Muscle of leg (tissue), 3 donors: ENCODE measurements at regions not wholly inside any gene's neighbourhood (a gene's known extent, or its start where the extent isn't known, plus 50 kb on each side); places are given as distances from the start of the nearest gene placed in this dataset.
"Not testable (repeated sequence)": the region's sequence is repeated elsewhere in the genome, so short reads cannot be mapped to it uniquely, and the experiment has no call there.

Source experiments
- DNase-seq: peaks from one replicate; pipeline ENCODE4 v3.0.0; 2013
- H3K27ac ChIP-seq: one replicate; pipeline ENCODE4 v1.5.1; 2013; ENCODE audit warnings: mild to moderate bottlenecking, low read length, control low read depth
- H3K27me3 ChIP-seq: one replicate; pipeline ENCODE4 v1.6.1; 2013; ENCODE audit warnings: low read length; ENCODE audit not compliant: control insufficient read depth, insufficient read depth
- H3K36me3 ChIP-seq: one replicate; pipeline ENCODE4 v1.6.1; 2013; ENCODE audit warnings: low read length; ENCODE audit not compliant: control insufficient read depth, insufficient read depth
- H3K4me1 ChIP-seq: one replicate; pipeline ENCODE4 v1.6.1; 2013; ENCODE audit warnings: low read length; ENCODE audit not compliant: control insufficient read depth, insufficient read depth
- H3K4me3 ChIP-seq: one replicate; pipeline ENCODE4 v1.5.1; 2013; ENCODE audit warnings: low read length, control low read depth
- H3K9me3 ChIP-seq: replicated peaks from 2 replicates; pipeline ENCODE4 v1.6.1; 2013; ENCODE audit warnings: low read depth, low read length; ENCODE audit not compliant: control insufficient read depth
- WGBS: methylation state at CpG from one replicate; pipeline ENCODE4 v1.1.5; 2013; ENCODE audit warnings: missing lambda C conversion rate; ENCODE audit not compliant: insufficient coverage; 5-methylcytosine and 5-hydroxymethylcytosine counted together

DNA sequence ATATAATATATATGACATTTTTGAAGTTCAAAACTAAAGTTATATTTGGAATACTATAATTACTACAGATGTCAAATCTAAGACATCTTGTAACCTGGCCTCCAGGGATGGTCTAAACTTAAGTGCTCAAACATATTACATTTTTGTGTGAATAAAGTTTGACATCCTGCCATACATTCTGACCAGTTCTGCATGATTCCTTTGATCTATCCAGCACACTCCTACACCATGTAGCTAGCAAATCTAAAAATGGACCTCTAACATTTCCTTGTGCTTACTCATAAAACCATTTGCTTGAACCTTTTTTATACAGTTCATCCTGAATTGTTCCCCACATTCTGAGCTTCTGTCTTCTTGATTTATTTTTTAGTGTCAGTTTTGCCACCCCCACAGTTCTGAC is 294.3 kb upstream of the ZNF804A start:
- Histone ChIP-seq H3K4me3 (no peak overlapping the region), H3K4me1 (no peaks in the 10 kb centered on the region), H3K27me3 (no peaks in the 10 kb centered on the region), H3K27ac (no peak overlapping the region), H3K9me3 (no peaks in the 10 kb centered on the region), H3K36me3 (no peaks in the 10 kb centered on the region)
- DNase-seq: no peak

DNA sequence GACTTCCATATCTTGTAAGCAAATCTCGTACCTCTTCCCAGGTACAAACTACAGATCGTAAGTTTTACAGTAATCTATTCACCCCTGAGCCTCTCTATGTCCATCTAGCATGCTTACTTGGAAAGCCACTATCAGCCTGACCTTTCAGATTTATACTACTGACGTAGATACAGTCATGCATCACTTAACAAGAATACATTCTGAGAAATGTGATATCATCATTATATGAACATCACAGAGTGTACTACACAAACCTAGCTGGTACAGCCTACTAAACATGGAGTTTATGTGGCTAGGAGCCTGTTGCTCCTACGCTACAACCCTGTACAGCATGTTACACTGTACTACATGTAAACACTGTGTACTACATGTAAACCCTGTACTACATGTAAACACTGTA is 293.2 kb upstream of the ZNF804A start:
- no CpG with 5 or more reads among the region's 4 CpGs for WGBS
- H3K9me3 ChIP-seq: no peaks in the 10 kb centered on the region

DNA sequence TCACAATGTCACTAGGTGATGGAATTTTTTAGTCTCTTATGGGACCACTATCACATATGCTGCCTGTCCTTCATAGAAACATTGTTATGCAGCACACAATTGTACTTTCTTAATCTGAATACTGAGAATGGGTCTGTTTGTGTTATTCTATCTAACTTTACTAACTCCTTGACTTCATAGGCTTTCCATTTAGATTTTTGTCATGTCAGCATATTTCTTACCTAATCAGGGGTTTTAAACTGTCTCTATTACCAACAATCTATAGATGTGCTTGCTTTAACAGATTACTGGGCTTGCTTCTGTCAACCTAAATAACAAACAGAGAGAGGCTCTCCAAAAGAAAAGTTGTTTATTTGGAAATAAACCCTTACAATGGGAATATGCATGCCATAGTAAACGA is 289.6 kb upstream of the ZNF804A start:
- Histone ChIP-seq H3K27me3 (no peaks in the 10 kb centered on the region), H3K4me1 (no peaks in the 10 kb centered on the region), H3K36me3 (no peaks in the 10 kb centered on the region), H3K4me3 (no peak overlapping the region), H3K27ac (no peak overlapping the region), H3K9me3 (no peaks in the 10 kb centered on the region)
- no CpG with 5 or more reads among the region's 1 CpG for WGBS
- DNase-seq: no peak

More for the DNA sequence above, 293.2 kb upstream of the ZNF804A start:
- Histone ChIP-seq H3K36me3 (no peaks in the 10 kb centered on the region), H3K27me3 (no peaks in the 10 kb centered on the region), H3K4me1 (no peaks in the 10 kb centered on the region), H3K4me3 (no peak overlapping the region), H3K27ac (no peak overlapping the region)
- DNase-seq: no peak

DNA sequence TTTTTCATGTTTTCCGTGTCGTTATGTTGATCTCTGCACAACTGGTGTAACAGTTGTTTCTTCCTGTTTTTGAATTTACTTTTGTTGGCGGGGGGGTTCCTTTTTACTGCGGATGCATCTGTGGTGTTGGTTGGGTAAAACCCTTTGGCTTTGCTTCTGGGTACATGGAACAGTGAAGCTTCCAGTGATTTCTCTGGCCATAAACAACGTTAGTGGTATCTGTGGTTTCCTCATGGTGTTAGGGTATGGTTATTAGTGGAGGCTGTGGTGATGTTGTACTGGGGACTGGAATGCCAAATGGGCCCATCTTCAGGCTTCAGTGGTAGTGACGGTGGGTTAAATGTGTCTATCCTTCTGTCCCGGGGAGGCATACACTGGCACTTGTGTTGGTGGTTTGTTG is 285.4 kb upstream of the ZNF804A start:
- H3K27ac ChIP-seq: no peak overlapping the region
- no peaks in the 10 kb centered on the region for H3K27me3 ChIP-seq
- no peaks in the 10 kb centered on the region for H3K36me3 ChIP-seq
- H3K4me3 ChIP-seq: no peak overlapping the region
- no peaks in the 10 kb centered on the region for H3K9me3 ChIP-seq
- no peaks in the 10 kb centered on the region for H3K4me1 ChIP-seq
- 80% methylated on average over 2 of the region's 7 CpGs for WGBS
- DNase-seq: no peak

DNA sequence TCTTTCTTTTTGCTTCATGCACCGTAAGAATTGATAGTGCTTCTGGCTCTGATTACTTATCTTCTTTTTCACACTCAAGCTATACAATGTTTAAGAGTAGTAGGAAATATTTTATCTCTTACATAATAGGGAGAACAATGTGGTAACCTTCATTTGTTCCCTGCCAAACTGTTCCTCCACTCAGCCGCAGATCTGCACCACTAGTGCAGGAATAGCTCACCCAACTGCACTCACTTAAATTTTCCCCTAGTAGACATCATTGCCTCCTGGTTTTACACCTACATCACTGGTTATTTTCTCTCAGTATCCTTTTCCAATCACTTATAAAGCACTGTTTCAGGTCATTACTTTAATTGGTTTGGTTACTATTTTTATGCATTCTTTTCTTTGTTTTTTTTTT is 283.5 kb upstream of the ZNF804A start:
- Histone ChIP-seq H3K36me3 (no peaks in the 10 kb centered on the region), H3K27me3 (no peaks in the 10 kb centered on the region), H3K4me1 (no peaks in the 10 kb centered on the region), H3K27ac (no peak overlapping the region), H3K9me3 (no peaks in the 10 kb centered on the region), H3K4me3 (no peak overlapping the region)
- no peak for DNase-seq
- no CpG with 5 or more reads among the region's 2 CpGs for WGBS

- Histone ChIP-seq H3K27ac (no peak overlapping the region), H3K4me3 (no peak overlapping the region), H3K9me3 (no peaks in the 10 kb centered on the region), H3K4me1 (no peaks in the 10 kb centered on the region), H3K36me3 (no peaks in the 10 kb centered on the region), H3K27me3 (no peaks in the 10 kb centered on the region)
- WGBS: no CpG with 5 or more reads among the region's 2 CpGs
- DNase-seq: no peak
These were observed 281.4 kb upstream of the ZNF804A start for GRCh38 chr2:184316921-184317320.

DNA sequence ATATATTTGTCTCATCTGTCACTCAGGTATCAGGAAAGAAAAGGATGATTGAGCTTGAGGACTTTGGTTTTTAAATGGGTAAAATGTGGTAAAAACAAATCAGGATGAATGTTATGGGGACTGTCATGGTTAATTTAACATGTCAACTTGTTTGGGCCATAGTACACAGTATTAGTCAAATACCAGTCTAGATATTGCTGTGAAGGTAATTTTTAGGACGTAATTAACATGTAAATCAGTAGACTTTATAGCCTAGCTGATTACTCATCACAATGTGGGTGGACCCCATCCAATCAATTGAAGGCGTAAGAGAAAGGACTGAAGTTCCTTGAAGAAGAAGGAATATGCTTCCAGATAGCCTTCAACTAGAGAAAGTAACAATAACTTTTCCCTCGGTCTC is 275.7 kb upstream of the ZNF804A start:
- DNase-seq: no peak
- Histone ChIP-seq H3K4me3 (no peak overlapping the region), H3K4me1 (no peaks in the 10 kb centered on the region), H3K27me3 (no peaks in the 10 kb centered on the region), H3K36me3 (no peaks in the 10 kb centered on the region), H3K9me3 (no peaks in the 10 kb centered on the region), H3K27ac (no peak overlapping the region)
- WGBS: no CpG with 5 or more reads among the region's 3 CpGs

DNA sequence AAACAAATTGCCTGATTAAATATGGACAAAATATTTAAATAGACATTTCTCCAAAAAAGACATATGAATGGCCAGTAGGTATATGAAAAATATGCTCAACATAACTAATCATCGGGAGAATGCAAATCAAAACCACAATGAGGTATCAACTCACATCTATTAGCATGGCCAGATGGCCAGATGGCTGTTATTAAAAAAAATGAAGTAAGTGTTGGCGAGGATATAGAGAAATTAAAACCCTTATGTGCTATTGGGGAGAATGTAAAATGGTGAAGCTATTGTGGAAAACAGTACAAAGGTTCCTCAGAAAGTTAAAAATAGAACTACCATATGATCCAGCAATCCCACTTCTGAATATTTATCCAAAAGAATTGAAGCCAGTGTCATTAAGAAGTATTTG is 272.3 kb upstream of the ZNF804A start:
- DNase-seq: peak; percentile 17
- H3K4me1 ChIP-seq: no peaks in the 10 kb centered on the region
- H3K4me3 ChIP-seq: no peak overlapping the region
- WGBS: no CpG with 5 or more reads among the region's 2 CpGs
- no peak overlapping the region for H3K27ac ChIP-seq
- no peaks in the 10 kb centered on the region for H3K9me3 ChIP-seq
- H3K27me3 ChIP-seq: no peaks in the 10 kb centered on the region
- H3K36me3 ChIP-seq: no peaks in the 10 kb centered on the region

DNA sequence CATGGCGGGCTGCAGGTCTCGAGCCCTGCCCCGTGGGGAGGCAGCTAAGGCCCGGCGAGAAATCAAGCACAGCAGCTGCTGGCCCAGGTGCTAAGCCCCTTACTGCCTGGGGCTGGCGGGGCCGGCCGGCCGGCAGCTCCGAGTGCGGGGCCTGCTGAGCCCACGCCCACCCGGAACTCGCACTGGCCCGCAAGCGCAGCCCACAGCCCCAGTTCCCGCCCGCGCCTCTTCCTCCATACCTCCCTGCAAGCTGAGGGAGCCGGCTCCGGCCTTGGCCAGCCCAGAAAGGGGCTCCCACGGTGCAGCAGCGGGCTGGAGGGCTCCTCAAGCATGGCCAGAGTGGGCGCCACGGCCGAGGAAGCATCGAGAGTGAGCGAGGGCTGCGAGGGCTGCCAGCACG is 270.5 kb upstream of the ZNF804A start:
- not testable (repeated sequence) for H3K27ac ChIP-seq, H3K4me3 ChIP-seq, H3K4me1 ChIP-seq, H3K27me3 ChIP-seq, H3K36me3 ChIP-seq, H3K9me3 ChIP-seq, DNase-seq
- WGBS: 79% methylated on average over 2 of the region's 30 CpGs

DNA sequence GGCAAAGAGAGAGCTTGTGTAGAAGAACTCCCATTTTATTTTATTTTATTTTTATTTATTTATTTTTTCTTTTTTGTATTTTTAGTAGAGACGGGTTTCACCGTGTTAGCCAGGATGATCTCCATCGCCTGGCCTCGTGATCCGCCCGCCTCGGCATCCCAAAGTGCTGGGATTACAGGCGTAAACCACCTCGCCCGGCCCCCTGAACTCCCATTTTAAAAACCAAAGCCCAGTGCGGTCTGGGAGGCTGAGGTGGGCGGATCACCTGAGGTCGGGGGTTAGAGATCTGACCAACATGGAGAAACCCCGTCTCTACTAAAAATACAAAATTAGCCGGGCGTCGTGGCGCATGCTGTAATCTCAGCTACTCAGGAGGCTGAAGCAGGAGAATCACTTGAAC is 267.8 kb upstream of the ZNF804A start:
- not testable (repeated sequence) for H3K36me3 ChIP-seq, H3K4me1 ChIP-seq, H3K9me3 ChIP-seq, H3K4me3 ChIP-seq, H3K27me3 ChIP-seq, H3K27ac ChIP-seq, DNase-seq
- 94% methylated on average over 6 of the region's 18 CpGs for WGBS

DNA sequence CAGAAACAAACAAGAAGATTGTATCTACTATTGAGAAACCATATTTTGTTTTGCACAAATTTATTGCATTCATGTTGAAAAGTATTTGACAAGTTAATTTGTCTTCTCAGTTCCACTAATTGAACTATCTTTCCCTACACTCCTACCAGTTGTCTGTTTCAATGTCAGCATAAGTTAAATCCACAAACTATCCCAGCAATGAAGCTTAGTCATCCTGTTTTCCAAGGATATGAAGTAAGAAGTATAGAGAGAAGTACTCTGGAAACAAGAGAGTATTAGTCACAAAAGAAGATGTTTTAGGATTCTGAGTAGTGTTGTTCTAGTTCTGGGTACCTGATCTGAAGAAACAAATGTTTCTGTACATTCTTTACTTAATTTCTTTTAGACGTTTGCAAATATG is 261.6 kb upstream of the ZNF804A start:
- H3K27ac ChIP-seq: no peak overlapping the region
- H3K27me3 ChIP-seq: no peaks in the 10 kb centered on the region
- DNase-seq: no peak
- no CpG with 5 or more reads among the region's 1 CpG for WGBS
- H3K4me1 ChIP-seq: no peaks in the 10 kb centered on the region
- H3K4me3 ChIP-seq: no peak overlapping the region
- H3K36me3 ChIP-seq: no peaks in the 10 kb centered on the region
- no peaks in the 10 kb centered on the region for H3K9me3 ChIP-seq
